GM12875 (cell line): ENCODE measurements at regions not wholly inside any gene's neighbourhood (a gene's known extent, or its start where the extent isn't known, plus 50 kb on each side); places are given as distances from the start of the nearest gene placed in this dataset.

ENCODE experiments used
- H3K4me3 ChIP-seq: one replicate; pipeline ENCODE4 v1.5.1; 2011; ENCODE audit warnings: low read depth, low read length, control low read depth
- CTCF ChIP-seq: IDR thresholded peaks from 2 replicates; pipeline ENCODE4 v1.5.1; 2011; ENCODE audit warnings: low read depth, mild to moderate bottlenecking, control low read depth, inconsistent platforms, low read length, moderate library complexity, borderline replicate concordance; ENCODE audit not compliant: insufficient read depth

GRCh38 chr15:35654332-35654731 lies 108.4 kb upstream of the DPH6 start:
- no peak overlapping the region for H3K4me3 ChIP-seq
- no peak for TF ChIP-seq CTCF

GRCh38 chr15:35657679-35658311 lies 111.8 kb upstream of the DPH6 start:
- no peak overlapping the region for H3K4me3 ChIP-seq
- no peak for TF ChIP-seq CTCF

- no peak for TF ChIP-seq CTCF
- no peak overlapping the region for H3K4me3 ChIP-seq
Measured at GRCh38 chr15:35663956-35664355, 118.0 kb upstream of the DPH6 start.

- no peak for TF ChIP-seq CTCF
- H3K4me3 ChIP-seq: no peak overlapping the region
Measured at GRCh38 chr15:35665896-35666536, 120.1 kb upstream of the DPH6 start.

DNA sequence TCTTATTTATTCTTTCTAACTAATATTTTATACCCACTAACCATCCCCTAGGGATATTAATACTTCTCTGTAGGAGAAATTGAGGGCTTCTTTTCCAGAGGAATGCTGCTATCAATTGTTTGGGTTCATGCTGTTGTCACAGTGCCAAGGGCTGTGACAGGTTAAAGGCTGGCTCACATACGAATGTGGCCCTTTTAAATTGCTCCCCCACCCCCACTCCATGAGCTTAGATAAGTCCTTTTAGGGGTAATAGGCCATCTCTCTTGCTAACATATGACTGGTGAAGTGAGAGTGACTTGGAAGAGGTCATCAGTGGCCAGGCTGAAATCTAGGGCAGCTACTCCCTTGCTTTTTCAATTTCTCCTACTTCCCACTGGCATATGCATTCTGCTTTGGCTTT lies 121.9 kb upstream of the DPH6 start:
- TF ChIP-seq CTCF: no peak

DNA sequence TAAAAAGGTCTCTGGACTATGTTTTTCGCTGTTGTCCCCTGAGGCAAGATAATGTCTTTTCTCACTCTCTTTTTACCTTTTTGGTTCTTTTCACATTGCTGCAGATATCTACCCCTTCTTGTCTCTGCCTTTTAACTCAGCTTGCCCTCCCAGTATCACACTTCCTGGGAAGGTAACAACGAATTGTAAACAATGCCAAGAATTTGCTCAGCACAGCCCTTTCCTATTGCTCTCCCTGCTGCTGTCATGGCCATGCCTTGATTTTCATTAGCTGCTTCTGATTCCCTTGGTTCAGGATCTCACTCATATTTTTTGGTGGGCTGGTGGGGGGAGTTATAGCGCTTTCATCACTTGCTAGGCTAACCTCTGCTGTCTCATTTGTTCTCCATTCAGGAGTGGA lies 123.1 kb upstream of the DPH6 start:
- TF ChIP-seq CTCF: no peak
- H3K4me3 ChIP-seq: no peak overlapping the region

More for the DNA sequence above, 121.9 kb upstream of the DPH6 start:
- no peak overlapping the region for H3K4me3 ChIP-seq

- no peak for TF ChIP-seq CTCF
Measured at GRCh38 chr15:35669432-35670045, 123.6 kb upstream of the DPH6 start.

More at GRCh38 chr15:35669432-35670045, 123.6 kb upstream of the DPH6 start:
- H3K4me3 ChIP-seq: no peak overlapping the region
